Activated CD4-positive, alpha-beta T cell treated with anti-CD3 and anti-CD28 coated beads for 36 hours (primary cell): ENCODE measurements at regions not wholly inside any gene's neighbourhood (a gene's known extent, or its start where the extent isn't known, plus 50 kb on each side); places are given as distances from the start of the nearest gene placed in this dataset.
"Not testable (repeated sequence)": the region's sequence is repeated elsewhere in the genome, so short reads cannot be mapped to it uniquely, and the experiment has no call there.

Source experiments
- ATAC-seq: fragments of 200-7000 bp; cut with Tn5 transposase; one replicate; pipeline ENCODE4 v1.10.0; 2021; ENCODE audit warnings: mild to moderate bottlenecking, moderate library complexity
- CTCF ChIA-PET: fragments of 350-600 bp; sonication (Branson Sonifier 250); formaldehyde crosslinking; loops from one replicate; lab custom pipeline; 2021; ENCODE audit warnings: antibody characterized with exemption; lab: Charles Lee
- POLR2A ChIA-PET: fragments of 350-600 bp; sonication (Branson Sonifier 250); formaldehyde crosslinking; loops from one replicate; lab custom pipeline; 2021; ENCODE audit warnings: antibody characterized with exemption, inconsistent platforms; lab: Charles Lee
- DNase-seq: peaks from one replicate; pipeline ENCODE4 v3.0.0-alpha.2; 2020
- H3K27ac Mint-ChIP-seq: one replicate; pipeline ENCODE4 v1.8.0; 2021; ENCODE audit warnings: mixed read lengths
- H3K27me3 Mint-ChIP-seq: one replicate; pipeline ENCODE4 v1.8.0; 2021; ENCODE audit warnings: mixed read lengths
- H3K36me3 Mint-ChIP-seq: one replicate; pipeline ENCODE4 v1.8.0; 2021; ENCODE audit warnings: low read depth, mixed read lengths
- H3K4me1 Mint-ChIP-seq: one replicate; pipeline ENCODE4 v1.8.0; 2021; ENCODE audit warnings: mixed read lengths
- H3K4me3 Mint-ChIP-seq: one replicate; pipeline ENCODE4 v1.8.0; 2021; ENCODE audit warnings: mild to moderate bottlenecking, moderate library complexity, mixed read lengths
- H3K9me3 Mint-ChIP-seq: one replicate; pipeline ENCODE4 v1.8.0; 2021; ENCODE audit warnings: low read depth, mixed read lengths
- intact Hi-C, 2 experiments: fragments of 100-400 bp; cut with DNase I in 1 of 2; cut with micrococcal nuclease in 1 of 2; formaldehyde crosslinking; loops; one replicate each; pipeline versions ENCODE4 v1.14.2 to v1.15.1; 2022 to 2024; cut with DNase I, micrococcal nuclease

DNA sequence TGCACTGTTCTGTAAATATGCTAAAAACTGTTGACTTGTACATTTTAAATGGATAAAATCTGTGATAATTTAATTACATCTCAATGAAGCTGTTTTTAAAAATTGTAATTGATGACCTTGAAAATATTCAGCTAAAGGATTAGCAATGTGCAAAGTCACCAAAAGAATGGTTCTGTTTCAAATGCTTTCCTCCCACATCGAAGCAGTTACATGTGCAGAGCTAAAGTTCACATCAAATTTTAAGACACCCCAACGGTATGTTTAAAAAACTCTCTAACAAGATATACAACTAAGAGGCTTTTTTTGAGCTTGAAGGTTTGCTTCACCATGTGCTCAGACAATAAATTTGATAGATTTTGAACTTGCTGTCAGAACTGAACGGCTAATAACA is 114.6 kb upstream of the KRAS start:
- Mint-ChIP-seq H3K4me3 (peak overlapping the region; percentile 31), H3K27ac (peak overlapping the region; percentile 14), H3K9me3 (no peaks in the 10 kb centered on the region), H3K27me3 (peaks cover 13% of the 10 kb centered on the region), H3K36me3 (no peaks in the 10 kb centered on the region), H3K4me1 (peaks cover 16% of the 10 kb centered on the region)
- peak; percentile 50 for ATAC-seq
- no peak for DNase-seq
- CTCF ChIA-PET = interaction anchor here (0.7 to 3.3 kb wide), 9 partner anchors 9 to 210 kb away, joined by 3 to 22 read pairs (median 4); partner anchors contain the start of gene KRAS
- POLR2A ChIA-PET = interaction anchor here (0.5 to 1.3 kb wide), 6 partner anchors 12 to 469 kb away, joined by 3 to 5 read pairs (median 5); no protein-coding TSS in a partner anchor
- intact Hi-C loops = loop anchor here (1.0 kb wide), 4 partner anchors 12 to 115 kb away; partner anchors contain the start of gene KRAS (in 1 of the 2)

DNA sequence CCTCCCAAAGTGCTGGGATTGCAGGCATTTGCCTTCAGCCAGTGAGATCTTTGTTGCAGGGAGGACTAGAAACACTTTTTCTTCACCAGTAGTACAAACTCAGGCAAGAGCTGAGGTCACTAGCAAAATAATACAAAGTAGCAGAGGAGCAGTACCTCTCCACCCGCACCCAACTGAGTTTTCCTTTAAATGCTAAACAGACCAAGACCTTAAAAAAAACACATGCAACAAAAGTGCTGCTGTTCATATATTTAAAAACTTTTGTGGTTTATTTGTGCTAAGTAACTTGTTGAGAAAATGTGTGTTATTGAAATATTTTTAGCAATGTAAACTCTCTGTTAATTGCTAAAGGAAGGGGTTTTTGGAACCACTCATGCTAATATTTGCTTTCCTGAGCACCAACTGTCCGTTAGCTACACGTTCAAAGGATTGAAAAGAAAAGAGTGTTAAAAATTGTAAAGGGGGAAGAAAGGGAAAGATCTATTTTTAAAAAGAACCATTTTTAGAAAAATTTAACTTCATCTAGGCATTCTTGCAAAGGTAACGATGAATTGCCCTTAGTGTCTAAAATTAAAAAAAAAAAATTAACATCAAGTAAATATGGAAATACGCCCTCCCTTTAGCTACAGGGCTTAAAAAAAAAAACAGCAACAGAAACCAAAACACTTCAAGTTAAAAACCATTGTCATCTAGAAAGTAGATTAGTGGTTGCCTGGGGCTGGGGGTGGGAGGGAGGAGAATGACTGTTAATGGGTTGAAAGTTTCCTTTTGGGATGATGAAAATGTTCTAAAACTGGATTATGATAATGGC is 114.0 kb upstream of the KRAS start:
- Mint-ChIP-seq H3K9me3 (no peaks in the 10 kb centered on the region), H3K4me1 (peaks cover 16% of the 10 kb centered on the region), H3K4me3 (peak overlapping the region; percentile 31), H3K27me3 (peaks cover 15% of the 10 kb centered on the region), H3K36me3 (no peaks in the 10 kb centered on the region), H3K27ac (no peak overlapping the region)
- ATAC-seq = peak; percentile 90
- CTCF ChIA-PET = interaction anchor here (0.7 to 3.3 kb wide), 8 partner anchors 13 to 209 kb away, joined by 3 to 22 read pairs (median 4); partner anchors contain the start of gene KRAS
- POLR2A ChIA-PET = interaction anchor here (0.5 to 1.3 kb wide), 6 partner anchors 13 to 468 kb away, joined by 3 to 5 read pairs (median 5); no protein-coding TSS in a partner anchor
- peak; percentile 82 for DNase-seq
- intact Hi-C loops = loop anchor here (1.0 kb wide), 4 partner anchors 13 to 114 kb away; partner anchors contain the start of gene KRAS (in 1 of the 2)

DNA sequence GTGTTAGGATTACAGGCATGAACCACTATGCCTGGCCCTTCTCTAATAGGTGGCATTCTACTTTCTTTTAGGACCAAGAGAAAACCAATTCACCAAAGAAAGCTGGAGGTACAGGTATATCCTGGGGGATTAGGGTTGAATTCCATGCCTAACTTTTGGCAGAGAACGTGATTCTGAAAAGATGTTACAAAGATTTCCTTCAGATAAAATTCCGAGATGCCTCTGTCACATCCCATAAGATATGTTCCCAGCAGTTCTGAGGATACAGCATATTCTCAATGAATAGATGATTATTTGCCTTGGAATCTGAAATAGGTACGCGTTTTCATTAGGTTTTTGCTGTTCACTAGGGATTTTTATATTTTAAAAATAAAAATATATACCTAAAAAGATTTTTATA is 111.9 kb upstream of the KRAS start:
- Mint-ChIP-seq H3K4me1 (peaks cover 16% of the 10 kb centered on the region), H3K27me3 (peaks cover 17% of the 10 kb centered on the region)
- CTCF ChIA-PET = interaction anchor here (0.8 to 1.1 kb wide), 2 partner anchors 26 to 33 kb away, joined by 3 read pairs; no protein-coding TSS in a partner anchor

DNA sequence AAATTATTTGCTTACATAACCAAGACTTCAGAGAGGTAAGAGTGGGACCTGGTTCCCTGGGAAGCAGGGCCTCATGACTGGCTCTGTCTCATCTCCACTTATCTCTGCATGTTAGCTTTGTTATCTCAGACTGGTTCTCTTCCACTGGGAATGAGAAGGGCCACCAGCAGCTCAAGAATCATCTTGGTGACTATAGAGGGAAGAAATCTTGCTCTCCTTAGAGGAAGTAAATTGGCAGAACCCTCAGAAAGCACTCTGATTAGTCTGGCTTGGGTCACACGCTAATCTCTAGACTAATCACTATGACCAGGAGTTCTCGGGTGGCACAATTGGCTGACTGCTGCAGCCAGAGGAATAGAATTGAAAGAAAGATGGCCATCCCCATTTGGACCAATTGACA is 110.8 kb upstream of the KRAS start:
- CTCF ChIA-PET = interaction anchor here (0.5 to 1.1 kb wide), 3 partner anchors 21 to 205 kb away, joined by 3 to 4 read pairs (median 3); no protein-coding TSS in a partner anchor
- POLR2A ChIA-PET = no interaction called here
- H3K36me3 Mint-ChIP-seq = no peaks in the 10 kb centered on the region
- DNase-seq (no peak), ATAC-seq (no peak)
- H3K27me3 Mint-ChIP-seq = peaks cover 13% of the 10 kb centered on the region
- intact Hi-C loops = no loop called here
- H3K9me3 Mint-ChIP-seq = no peaks in the 10 kb centered on the region
- no peak overlapping the region for H3K4me3 Mint-ChIP-seq
- peaks cover 16% of the 10 kb centered on the region for H3K4me1 Mint-ChIP-seq
- no peak overlapping the region for H3K27ac Mint-ChIP-seq

More for the DNA sequence above, 111.9 kb upstream of the KRAS start:
- no peak overlapping the region for H3K27ac Mint-ChIP-seq
- intact Hi-C loops = no loop called here
- no peaks in the 10 kb centered on the region for H3K36me3 Mint-ChIP-seq
- no peak overlapping the region for H3K4me3 Mint-ChIP-seq
- H3K9me3 Mint-ChIP-seq = no peaks in the 10 kb centered on the region
- ATAC-seq (no peak), DNase-seq (no peak)
- POLR2A ChIA-PET = no interaction called here

DNA sequence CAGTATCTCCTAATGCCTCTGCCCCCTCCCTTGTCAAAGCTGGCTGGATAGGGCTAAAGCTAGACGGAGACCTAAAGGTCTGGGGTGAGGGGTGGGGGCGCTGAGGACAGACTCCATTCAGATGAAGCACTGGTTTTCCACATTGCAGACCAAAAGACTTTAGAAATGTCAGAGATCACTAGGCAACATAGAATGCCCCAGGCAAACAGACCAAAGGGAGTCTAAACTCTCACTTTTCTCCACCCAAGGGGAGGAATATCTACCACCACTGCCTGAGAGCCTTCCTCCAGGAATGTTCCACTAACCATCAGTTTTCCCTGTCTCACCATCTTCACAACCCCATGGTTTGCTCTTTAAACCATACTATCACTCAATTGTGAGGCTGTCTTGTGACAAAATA is 106.9 kb upstream of the KRAS start:
- Mint-ChIP-seq H3K27ac (no peak overlapping the region), H3K27me3 (peaks cover 9% of the 10 kb centered on the region), H3K9me3 (peaks cover 2% of the 10 kb centered on the region), H3K4me3 (no peak overlapping the region), H3K4me1 (no peaks in the 10 kb centered on the region), H3K36me3 (no peaks in the 10 kb centered on the region)
- DNase-seq (no peak), ATAC-seq (no peak)
- POLR2A ChIA-PET = interaction anchor here (0.7 kb wide), 1 partner anchor 1193 kb away, joined by 3 read pairs; no protein-coding TSS in a partner anchor
- CTCF ChIA-PET = interaction anchor here (1.3 to 1.7 kb wide), 2 partner anchors 9 to 23 kb away, joined by 4 read pairs; no protein-coding TSS in a partner anchor
- intact Hi-C loops = no loop called here

DNA sequence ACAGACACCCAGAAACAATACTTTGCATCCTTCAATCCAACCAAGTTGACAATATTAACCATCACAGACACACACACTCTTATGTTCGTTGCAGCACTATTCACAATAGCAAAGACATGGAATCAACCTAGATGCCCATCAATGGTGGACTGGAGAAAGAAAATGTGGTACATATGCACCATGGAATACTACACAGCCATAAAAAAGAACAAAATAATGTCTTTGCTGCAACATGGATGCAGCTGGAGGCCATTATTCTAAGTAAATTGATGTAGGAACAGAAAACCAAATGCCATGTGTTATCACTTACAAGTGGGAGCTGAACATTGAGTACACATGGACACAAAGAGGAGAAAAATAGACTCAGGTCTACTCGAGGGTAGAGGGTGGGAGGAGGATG is 102.2 kb upstream of the KRAS start:
- H3K27ac Mint-ChIP-seq, H3K4me1 Mint-ChIP-seq, DNase-seq, H3K36me3 Mint-ChIP-seq, POLR2A ChIA-PET, H3K27me3 Mint-ChIP-seq, H3K4me3 Mint-ChIP-seq, intact Hi-C loops, CTCF ChIA-PET, ATAC-seq, H3K9me3 Mint-ChIP-seq: not testable (repeated sequence)

DNA sequence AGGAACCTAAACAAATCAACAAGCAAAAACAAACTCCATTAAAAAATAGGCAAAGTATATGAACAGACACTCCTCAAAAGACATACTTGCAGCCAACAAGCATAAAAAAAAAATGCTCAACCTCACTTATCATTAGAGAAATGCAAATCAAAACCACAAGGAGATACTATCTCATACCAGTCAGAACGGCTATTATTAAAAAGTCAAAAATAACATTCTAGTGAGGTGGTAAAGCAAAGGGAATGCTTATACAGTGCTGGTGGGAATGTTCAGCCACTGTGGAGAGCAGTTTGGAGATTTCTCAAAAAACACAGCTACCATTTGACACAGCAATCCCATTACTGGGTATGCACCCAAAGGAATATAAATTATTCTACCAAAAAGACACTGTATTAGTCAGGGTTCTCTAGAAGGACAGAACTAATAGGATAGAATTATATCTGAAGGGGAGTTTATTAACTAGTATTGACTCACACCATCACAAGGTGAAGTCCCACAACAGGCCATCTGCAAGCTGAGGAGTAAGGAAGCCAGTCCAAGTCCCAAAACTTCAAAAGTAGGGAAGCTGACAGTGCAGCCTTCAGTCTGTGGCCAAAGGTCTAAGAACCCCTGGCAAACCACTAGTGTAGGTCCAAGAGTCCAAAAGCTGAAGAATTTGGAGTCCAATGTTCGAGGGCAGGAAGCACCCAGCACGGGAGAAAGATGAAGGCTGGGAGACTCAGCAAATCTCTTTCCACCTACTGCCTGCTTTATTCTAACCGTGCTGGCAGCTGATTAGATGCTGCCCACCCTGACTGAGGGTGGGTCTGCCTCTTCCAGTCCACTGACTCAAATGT is 101.6 kb upstream of the KRAS start:
- ChIA-PET POLR2A (no interaction called here), CTCF (no interaction called here)
- intact Hi-C loops = no loop called here
- Mint-ChIP-seq H3K4me1 (peaks cover 5% of the 10 kb centered on the region), H3K27ac (no peak overlapping the region), H3K36me3 (no peaks in the 10 kb centered on the region), H3K9me3 (peaks cover 2% of the 10 kb centered on the region), H3K27me3 (peaks cover 2% of the 10 kb centered on the region), H3K4me3 (no peak overlapping the region)
- no peak for ATAC-seq
- no peak for DNase-seq

DNA sequence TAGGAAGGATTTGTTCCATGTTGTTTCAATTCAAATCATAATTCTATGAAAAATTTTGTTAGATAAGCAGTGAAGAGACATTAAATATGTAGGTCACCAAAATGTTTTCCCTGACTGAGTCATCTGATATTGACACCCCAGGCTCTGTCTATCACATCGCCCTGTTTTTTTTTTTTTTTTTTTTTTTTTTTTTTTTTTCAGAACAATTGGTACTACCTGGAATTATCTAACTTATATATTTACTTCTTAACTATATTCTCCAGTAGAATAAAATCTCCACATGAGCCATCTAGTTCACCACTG is 97.8 kb upstream of the KRAS start:
- H3K27me3 Mint-ChIP-seq = peaks cover 2% of the 10 kb centered on the region
- no peak overlapping the region for H3K27ac Mint-ChIP-seq
- intact Hi-C loops = no loop called here
- H3K36me3 Mint-ChIP-seq = no peaks in the 10 kb centered on the region
- ChIA-PET CTCF (interaction anchor here (0.8 kb wide), 1 partner anchor 10 kb away, joined by 4 read pairs; no protein-coding TSS in a partner anchor), POLR2A (interaction anchor here (0.8 kb wide), 1 partner anchor 17 kb away, joined by 5 read pairs; no protein-coding TSS in a partner anchor)
- ATAC-seq (no peak), DNase-seq (no peak)
- peaks cover 2% of the 10 kb centered on the region for H3K9me3 Mint-ChIP-seq
- no peak overlapping the region for H3K4me3 Mint-ChIP-seq
- peaks cover 5% of the 10 kb centered on the region for H3K4me1 Mint-ChIP-seq

DNA sequence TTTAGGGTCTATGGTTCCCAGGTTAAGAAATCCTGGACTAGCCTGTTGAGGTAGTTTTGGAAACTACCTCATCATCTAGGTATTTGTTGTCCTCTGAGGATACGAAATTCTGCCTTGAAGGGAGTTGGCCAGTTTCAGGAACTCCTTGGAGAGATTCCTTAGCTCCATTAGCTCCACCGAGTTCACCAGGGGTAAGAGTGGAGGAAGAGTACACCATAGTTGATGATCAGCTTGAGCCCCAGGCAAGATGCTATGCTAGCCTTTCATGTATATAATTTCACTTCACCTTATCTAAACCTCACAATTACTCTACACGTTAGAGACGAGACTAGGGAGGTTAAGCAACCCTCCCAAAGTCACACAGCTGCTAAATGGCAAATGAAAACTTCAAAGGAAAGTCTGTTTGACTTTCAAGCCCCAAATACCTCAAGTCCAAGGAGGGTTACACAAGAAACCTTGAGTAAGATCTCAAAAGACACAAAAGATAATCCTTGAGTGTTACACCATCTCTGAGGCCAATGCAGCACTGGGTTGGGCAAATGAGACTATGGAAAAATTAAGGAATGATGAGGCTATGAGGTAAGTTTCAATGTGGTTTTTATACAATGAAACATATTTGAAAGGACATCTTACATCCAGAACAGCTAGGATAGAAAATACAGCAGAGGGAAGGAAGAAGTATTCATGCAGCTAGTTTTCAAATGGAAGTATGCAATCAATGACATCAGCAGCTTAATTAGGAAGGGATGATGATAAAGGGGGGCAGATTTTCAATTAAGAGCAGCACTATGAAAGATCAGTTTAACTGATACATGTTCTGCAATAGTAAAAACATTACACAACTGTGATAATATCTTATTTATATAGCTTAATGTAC is 97.2 kb upstream of the KRAS start:
- POLR2A ChIA-PET = interaction anchor here (0.6 to 0.8 kb wide), 3 partner anchors 17 to 459 kb away, joined by 3 to 5 read pairs (median 3); no protein-coding TSS in a partner anchor
- Mint-ChIP-seq H3K27ac (no peak overlapping the region), H3K36me3 (no peaks in the 10 kb centered on the region), H3K4me3 (no peak overlapping the region), H3K4me1 (peaks cover 5% of the 10 kb centered on the region), H3K27me3 (peaks cover 2% of the 10 kb centered on the region), H3K9me3 (peaks cover 2% of the 10 kb centered on the region)
- CTCF ChIA-PET = interaction anchor here (0.8 kb wide), 2 partner anchors 11 kb away, joined by 4 read pairs; no protein-coding TSS in a partner anchor
- ATAC-seq (no peak), DNase-seq (no peak)
- intact Hi-C loops = no loop called here

DNA sequence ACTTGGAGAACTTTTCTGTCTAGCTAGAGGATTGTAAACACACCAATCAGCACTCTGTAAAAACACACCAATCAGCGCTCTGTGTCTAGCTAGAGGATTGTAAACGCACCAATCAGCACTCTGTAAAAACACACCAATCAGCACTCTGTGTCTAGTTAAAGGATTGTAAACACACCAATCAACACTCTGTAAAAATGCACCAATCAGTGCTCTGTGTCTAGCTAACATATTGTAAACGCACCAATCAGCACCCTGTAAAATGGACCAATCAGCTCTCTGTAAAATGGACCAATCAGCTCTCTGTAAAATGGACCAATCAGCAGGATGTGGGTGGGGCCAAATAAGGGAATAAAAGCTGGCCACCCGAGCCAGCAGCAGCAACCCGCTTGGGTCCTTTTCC is 91.1 kb upstream of the KRAS start:
- CTCF ChIA-PET, H3K4me1 Mint-ChIP-seq, POLR2A ChIA-PET, DNase-seq, ATAC-seq, H3K4me3 Mint-ChIP-seq, H3K9me3 Mint-ChIP-seq, H3K36me3 Mint-ChIP-seq, H3K27me3 Mint-ChIP-seq, intact Hi-C loops, H3K27ac Mint-ChIP-seq: not testable (repeated sequence)
